ENCODE measurements at regions not wholly inside any gene's neighbourhood (a gene's known extent, or its start where the extent isn't known, plus 50 kb on each side); places are given as distances from the start of the nearest gene placed in this dataset.

GRCh38 chr10:10927608-10928007, 90.1 kb upstream of the CELF2 start:
- H3K9me3 ChIP-seq = no peaks in the 10 kb centered on the region
- H3K4me1 ChIP-seq (ENCODE audit: low read depth) = no peaks in the 10 kb centered on the region
- H3K4me3 ChIP-seq = no peak overlapping the region
- H3K36me3 ChIP-seq (ENCODE audit: low read depth) = no peaks in the 10 kb centered on the region
- DNase-seq (no peak), ATAC-seq (no peak)
- intact Hi-C loops (cut with DNase I, micrococcal nuclease) = no loop called here
- no peak for TF ChIP-seq CTCF (IDR thresholded peaks at IDR 0.05)

- DNase-seq (no peak), ATAC-seq (no peak)
- H3K9me3 ChIP-seq = no peaks in the 10 kb centered on the region
- intact Hi-C loops (cut with DNase I, micrococcal nuclease) = no loop called here
- no peaks in the 10 kb centered on the region for H3K4me1 ChIP-seq (ENCODE audit: low read depth)
- H3K4me3 ChIP-seq = no peak overlapping the region
- no peaks in the 10 kb centered on the region for H3K36me3 ChIP-seq (ENCODE audit: low read depth)
- TF ChIP-seq CTCF (IDR thresholded peaks at IDR 0.05) = no peak
Observed at GRCh38 chr10:10930979-10931743, 86.5 kb upstream of the CELF2 start.

GRCh38 chr10:10935032-10935431, 82.6 kb upstream of the CELF2 start:
- H3K4me3 ChIP-seq = no peak overlapping the region
- no peaks in the 10 kb centered on the region for H3K36me3 ChIP-seq (ENCODE audit: low read depth)
- no peaks in the 10 kb centered on the region for H3K9me3 ChIP-seq
- ATAC-seq (no peak), DNase-seq (no peak)
- TF ChIP-seq CTCF (IDR thresholded peaks at IDR 0.05) = no peak
- H3K4me1 ChIP-seq (ENCODE audit: low read depth) = no peaks in the 10 kb centered on the region
- intact Hi-C loops (cut with DNase I, micrococcal nuclease) = no loop called here

- intact Hi-C loops (cut with DNase I, micrococcal nuclease) = no loop called here
- no peak for TF ChIP-seq CTCF (IDR thresholded peaks at IDR 0.05)
- no peaks in the 10 kb centered on the region for H3K9me3 ChIP-seq
- ATAC-seq (no peak), DNase-seq (no peak)
- H3K36me3 ChIP-seq (ENCODE audit: low read depth) = no peaks in the 10 kb centered on the region
- no peaks in the 10 kb centered on the region for H3K4me1 ChIP-seq (ENCODE audit: low read depth)
- H3K4me3 ChIP-seq = no peak overlapping the region
Observed at GRCh38 chr10:10938676-10939075, 79.0 kb upstream of the CELF2 start.

- ATAC-seq = no peak
- DNase-seq = no peak
- H3K4me1 ChIP-seq (ENCODE audit: low read depth) = no peaks in the 10 kb centered on the region
- intact Hi-C loops (cut with DNase I, micrococcal nuclease) = no loop called here
- no peak for TF ChIP-seq CTCF (IDR thresholded peaks at IDR 0.05)
- H3K9me3 ChIP-seq = no peaks in the 10 kb centered on the region
- H3K36me3 ChIP-seq (ENCODE audit: low read depth) = no peaks in the 10 kb centered on the region
- H3K4me3 ChIP-seq = no peak overlapping the region
Observed at GRCh38 chr10:10941127-10941730, 76.4 kb upstream of the CELF2 start.

Data from mucosa of descending colon (tissue), 3 donors.